GM23338 (cell line): ENCODE measurements at regions not wholly inside any gene's neighbourhood (a gene's known extent, or its start where the extent isn't known, plus 50 kb on each side); places are given as distances from the start of the nearest gene placed in this dataset.

Experiments used
- ATAC-seq: fragments of 200-7000 bp; cut with Tn5 transposase; 3 replicates; pipeline ENCODE4 v1.9.1; 2020
- DNase-seq: peaks from one replicate; pipeline ENCODE4 v3.0.0-alpha.2; 2015; ENCODE audit warnings: low spot score
- H2AFZ ChIP-seq: fragments of 200-600 bp; sonication (generic); 2 replicates; pipeline ENCODE4 v1.8.0; 2016; ENCODE audit warnings: antibody characterized with exemption, mild to moderate bottlenecking, moderate library complexity
- H3F3A ChIP-seq: fragments of 200-600 bp; sonication (generic); replicated peaks from 2 replicates; pipeline ENCODE4 v1.8.0; 2017; ENCODE audit warnings: antibody characterized with exemption, mixed run types, low read depth
- H3K27ac ChIP-seq: fragments of 200-600 bp; sonication (generic); 2 replicates; pipeline ENCODE4 v1.6.1; 2016; ENCODE audit warnings: low read depth
- H3K27me3 ChIP-seq: fragments of 200-600 bp; sonication (generic); 2 replicates; pipeline ENCODE4 v1.8.0; 2016; ENCODE audit warnings: mild to moderate bottlenecking, mixed run types, moderate library complexity; ENCODE audit not compliant: insufficient read depth
- H3K36me3 ChIP-seq: fragments of 200-600 bp; sonication (generic); 2 replicates; pipeline ENCODE4 v1.8.0; 2016; ENCODE audit warnings: mild to moderate bottlenecking; ENCODE audit not compliant: insufficient read depth
- H3K4me1 ChIP-seq: fragments of 200-600 bp; sonication (generic); 2 replicates; pipeline ENCODE4 v1.8.0; 2016; ENCODE audit warnings: mild to moderate bottlenecking, moderate library complexity; ENCODE audit not compliant: insufficient read depth
- H3K4me2 ChIP-seq: fragments of 200-600 bp; sonication (generic); 2 replicates; pipeline ENCODE4 v1.7.1; 2017; ENCODE audit warnings: mixed run types
- H3K4me3 ChIP-seq: fragments of 200-600 bp; sonication (generic); 2 replicates; pipeline ENCODE4 v1.6.1; 2016; ENCODE audit warnings: mixed run types
- H3K79me2 ChIP-seq: fragments of 200-600 bp; sonication (generic); replicated peaks from 2 replicates; pipeline ENCODE4 v1.8.0; 2017; ENCODE audit warnings: mild to moderate bottlenecking; ENCODE audit not compliant: insufficient read depth
- H3K9me2 ChIP-seq: fragments of 200-600 bp; sonication (generic); 2 replicates; pipeline ENCODE4 v1.8.0; 2017; ENCODE audit not compliant: insufficient read depth
- H4K20me1 ChIP-seq: fragments of 200-600 bp; sonication (generic); replicated peaks from 2 replicates; pipeline ENCODE4 v1.8.0; 2017; ENCODE audit warnings: mild to moderate bottlenecking; ENCODE audit not compliant: insufficient read depth
- H3K27ac Mint-ChIP-seq: 2 replicates; pipeline ENCODE4 v1.8.0; 2020; ENCODE audit warnings: inconsistent platforms, mild to moderate bottlenecking, moderate library complexity, mixed read lengths
- H3K27me3 Mint-ChIP-seq: 3 replicates; pipeline ENCODE4 v1.8.0; 2022; ENCODE audit warnings: low read depth, mild to moderate bottlenecking, moderate library complexity, mixed read lengths, inconsistent platforms; ENCODE audit not compliant: insufficient read depth, poor library complexity
- H3K36me3 Mint-ChIP-seq: 3 replicates; pipeline ENCODE4 v1.8.0; 2021; ENCODE audit warnings: low read depth, mild to moderate bottlenecking, inconsistent platforms, moderate library complexity, mixed read lengths
- H3K4me1 Mint-ChIP-seq: 3 replicates; pipeline ENCODE4 v1.8.0; 2020; ENCODE audit warnings: mild to moderate bottlenecking, inconsistent platforms, mixed read lengths
- H3K4me3 Mint-ChIP-seq: 3 replicates; pipeline ENCODE4 v1.8.0; 2021; ENCODE audit warnings: moderate library complexity, mild to moderate bottlenecking, inconsistent platforms, mixed read lengths
- H3K9me3 Mint-ChIP-seq: 3 replicates; pipeline ENCODE4 v1.8.0; 2020; ENCODE audit warnings: moderate library complexity, mild to moderate bottlenecking, inconsistent platforms, mixed read lengths
- CREB1 ChIP-seq: fragments of 250-450 bp; sonication (Bioruptor Pico); IDR thresholded peaks from 2 replicates; pipeline ENCODE4 v1.5.0; 2020; ENCODE audit warnings: low read depth, mild to moderate bottlenecking, moderate library complexity
- CTCF ChIP-seq, 2 experiments: fragments of 200-600 bp in 1 of 2; sonication (generic) in 1 of 2; conservative IDR thresholded peaks; 2 replicates each; pipeline versions ENCODE4 v1.5.1 to v1.6.1; 2016 to 2017; ENCODE audit warnings: antibody characterized with exemption in 2 of 2, low read depth in 2 of 2, mild to moderate bottlenecking in 2 of 2, moderate library complexity in 1 of 2
- JUNB ChIP-seq: IDR thresholded peaks from one replicate; pipeline ENCODE4 v1.6.1; 2016; ENCODE audit warnings: antibody characterized with exemption; ENCODE audit not compliant: unreplicated experiment
- ZNF114 ChIP-seq: fragments of 250-450 bp; sonication (Bioruptor Pico); IDR thresholded peaks from 2 replicates; pipeline ENCODE4 v1.5.0; 2020; ENCODE audit warnings: mild to moderate bottlenecking, moderate library complexity
- TF ChIP-seq, protein P1 (sequence below): IDR thresholded peaks from one replicate; pipeline ENCODE4 v1.6.1; 2018; ENCODE audit warnings: antibody characterized with exemption; ENCODE audit not compliant: unreplicated experiment

GRCh38 chr1:17915511-17916197 lies 160.5 kb downstream of the ACTL8 start:
- no peak overlapping the region for H3K27ac ChIP-seq
- no peaks in the 10 kb centered on the region for H3K27me3 ChIP-seq
- TF ChIP-seq CTCF (conservative IDR thresholded peaks at IDR 0.05; ENCODE audit: low read depth in 2 of 2) (peak in 1 of 2 experiments; percentile 32; a peak in 2 of 4 replicates), CREB1 (no peak)
- Mint-ChIP-seq H3K4me3 (no peak overlapping the region), H3K4me1 (peaks cover 12% of the 10 kb centered on the region), H3K27me3 (peaks cover 10% of the 10 kb centered on the region), H3K36me3 (no peaks in the 10 kb centered on the region), H3K9me3 (no peaks in the 10 kb centered on the region), H3K27ac (peak overlapping the region; percentile 7; the same call in 1 of the 2 replicates)
- H3K4me3 ChIP-seq, result no peak overlapping the region
- H4K20me1 ChIP-seq, result no peaks in the 10 kb centered on the region
- H3K79me2 ChIP-seq, result no peaks in the 10 kb centered on the region
- no peaks in the 10 kb centered on the region for H3F3A ChIP-seq
- DNase-seq (no peak), ATAC-seq (no peak)
- H3K4me1 ChIP-seq, result peaks cover 11% of the 10 kb centered on the region; the same call in 1 of the 2 replicates
- H3K36me3 ChIP-seq, result no peaks in the 10 kb centered on the region
- H2AFZ ChIP-seq, result no peak overlapping the region
- H3K9me2 ChIP-seq, result no peaks in the 10 kb centered on the region
- no peak overlapping the region for H3K4me2 ChIP-seq

DNA sequence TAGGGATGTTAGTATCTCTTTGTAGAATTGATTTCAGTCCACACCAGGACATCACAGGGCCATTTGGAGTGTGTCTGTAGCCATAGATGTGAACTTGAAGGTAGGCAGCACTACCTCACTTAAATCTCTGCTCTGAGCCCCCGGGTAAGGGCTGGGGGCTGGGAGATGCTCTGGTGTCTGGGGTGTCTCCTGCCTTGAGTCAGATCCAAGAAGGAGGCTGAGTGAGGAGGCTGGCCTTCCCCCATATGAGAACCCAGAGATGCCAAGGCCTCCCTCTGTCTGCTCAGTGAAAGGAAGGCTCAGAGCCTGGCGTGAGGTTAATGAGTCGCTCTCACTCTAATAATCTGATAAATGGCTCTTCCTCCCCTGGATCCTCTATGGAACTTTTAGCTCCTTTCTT lies 161.6 kb downstream of the ACTL8 start:
- Histone ChIP-seq H3K4me1 (peaks cover 10% of the 10 kb centered on the region; the same call in 1 of the 2 replicates), H3F3A (no peaks in the 10 kb centered on the region), H3K36me3 (no peaks in the 10 kb centered on the region), H3K79me2 (no peaks in the 10 kb centered on the region), H3K4me2 (no peak overlapping the region), H3K4me3 (no peak overlapping the region), H3K9me2 (no peaks in the 10 kb centered on the region), H4K20me1 (no peaks in the 10 kb centered on the region), H3K27ac (no peak overlapping the region), H2AFZ (no peak overlapping the region), H3K27me3 (no peaks in the 10 kb centered on the region)
- Mint-ChIP-seq H3K4me1 (peaks cover 15% of the 10 kb centered on the region), H3K27ac (no peak overlapping the region), H3K9me3 (no peaks in the 10 kb centered on the region), H3K27me3 (peaks cover 10% of the 10 kb centered on the region), H3K4me3 (no peak overlapping the region), H3K36me3 (no peaks in the 10 kb centered on the region)
- DNase-seq (no peak), ATAC-seq (no peak)
- TF ChIP-seq CREB1 (no peak), JUNB (no peak)

DNA sequence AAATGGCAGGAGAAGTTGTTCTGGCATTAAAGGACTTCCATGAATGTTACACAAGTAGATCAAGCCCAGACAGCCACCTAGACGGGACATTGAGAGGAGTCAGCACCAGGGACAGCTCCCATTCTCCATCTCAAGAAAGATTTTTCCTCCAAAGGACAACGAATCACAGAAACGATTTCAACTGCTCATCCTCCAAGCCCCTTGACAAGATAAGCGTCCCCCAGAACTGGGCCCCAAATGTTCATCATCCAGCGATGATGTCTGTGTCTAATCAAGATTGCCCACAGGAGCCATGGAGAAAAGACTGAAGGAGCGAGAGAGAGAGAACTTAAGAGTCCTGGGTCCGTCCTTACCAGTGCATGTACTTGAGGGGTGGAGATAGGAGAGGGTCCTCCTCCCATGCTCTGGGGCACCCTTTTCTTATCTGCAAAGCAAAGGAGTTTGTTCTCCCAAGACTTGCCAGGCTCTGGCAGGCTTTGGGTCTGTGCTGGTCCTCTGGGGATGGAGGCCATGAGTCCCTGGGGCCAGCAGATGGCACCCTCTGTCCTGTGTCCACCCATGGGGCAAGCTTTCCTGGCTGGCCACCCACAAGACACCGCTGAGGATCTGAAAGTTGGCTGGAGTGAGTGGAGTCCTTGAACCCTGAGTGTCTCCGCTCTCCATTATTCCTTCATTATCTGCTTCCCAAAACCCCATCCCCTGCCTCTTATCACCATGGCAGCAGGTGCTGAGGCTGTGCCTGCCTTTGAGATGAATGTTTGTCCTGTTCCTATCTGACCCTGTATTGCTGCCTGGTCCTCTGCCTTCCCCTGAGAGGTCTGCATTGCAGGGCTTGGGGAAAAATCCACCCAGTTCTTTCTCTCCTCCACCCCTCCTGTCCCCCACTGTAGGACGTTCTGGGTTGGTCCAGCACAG lies 164.6 kb downstream of the ACTL8 start:
- Mint-ChIP-seq H3K9me3 (no peaks in the 10 kb centered on the region), H3K4me1 (peaks cover 15% of the 10 kb centered on the region), H3K4me3 (no peak overlapping the region), H3K27ac (no peak overlapping the region), H3K36me3 (no peaks in the 10 kb centered on the region; the same call in 2 of the 3 replicates), H3K27me3 (peaks cover 16% of the 10 kb centered on the region)
- TF ChIP-seq, protein P1, sequence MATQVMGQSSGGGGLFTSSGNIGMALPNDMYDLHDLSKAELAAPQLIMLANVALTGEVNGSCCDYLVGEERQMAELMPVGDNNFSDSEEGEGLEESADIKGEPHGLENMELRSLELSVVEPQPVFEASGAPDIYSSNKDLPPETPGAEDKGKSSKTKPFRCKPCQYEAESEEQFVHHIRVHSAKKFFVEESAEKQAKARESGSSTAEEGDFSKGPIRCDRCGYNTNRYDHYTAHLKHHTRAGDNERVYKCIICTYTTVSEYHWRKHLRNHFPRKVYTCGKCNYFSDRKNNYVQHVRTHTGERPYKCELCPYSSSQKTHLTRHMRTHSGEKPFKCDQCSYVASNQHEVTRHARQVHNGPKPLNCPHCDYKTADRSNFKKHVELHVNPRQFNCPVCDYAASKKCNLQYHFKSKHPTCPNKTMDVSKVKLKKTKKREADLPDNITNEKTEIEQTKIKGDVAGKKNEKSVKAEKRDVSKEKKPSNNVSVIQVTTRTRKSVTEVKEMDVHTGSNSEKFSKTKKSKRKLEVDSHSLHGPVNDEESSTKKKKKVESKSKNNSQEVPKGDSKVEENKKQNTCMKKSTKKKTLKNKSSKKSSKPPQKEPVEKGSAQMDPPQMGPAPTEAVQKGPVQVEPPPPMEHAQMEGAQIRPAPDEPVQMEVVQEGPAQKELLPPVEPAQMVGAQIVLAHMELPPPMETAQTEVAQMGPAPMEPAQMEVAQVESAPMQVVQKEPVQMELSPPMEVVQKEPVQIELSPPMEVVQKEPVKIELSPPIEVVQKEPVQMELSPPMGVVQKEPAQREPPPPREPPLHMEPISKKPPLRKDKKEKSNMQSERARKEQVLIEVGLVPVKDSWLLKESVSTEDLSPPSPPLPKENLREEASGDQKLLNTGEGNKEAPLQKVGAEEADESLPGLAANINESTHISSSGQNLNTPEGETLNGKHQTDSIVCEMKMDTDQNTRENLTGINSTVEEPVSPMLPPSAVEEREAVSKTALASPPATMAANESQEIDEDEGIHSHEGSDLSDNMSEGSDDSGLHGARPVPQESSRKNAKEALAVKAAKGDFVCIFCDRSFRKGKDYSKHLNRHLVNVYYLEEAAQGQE, result peak; percentile 86
- TF ChIP-seq CTCF (conservative IDR thresholded peaks at IDR 0.05; ENCODE audit: low read depth in 2 of 2) (peak; percentile 68 to 89), ZNF114 (no peak)
- no peaks in the 10 kb centered on the region for H3K36me3 ChIP-seq
- no peaks in the 10 kb centered on the region for H3F3A ChIP-seq
- ATAC-seq, result peak; percentile 83
- H3K79me2 ChIP-seq, result no peaks in the 10 kb centered on the region
- H3K9me2 ChIP-seq, result no peaks in the 10 kb centered on the region
- peaks cover 10% of the 10 kb centered on the region; the same call in 1 of the 2 replicates for H3K4me1 ChIP-seq
- no peaks in the 10 kb centered on the region for H3K27me3 ChIP-seq
- H2AFZ ChIP-seq, result no peak overlapping the region
- no peak overlapping the region for H3K4me3 ChIP-seq
- no peak overlapping the region for H3K27ac ChIP-seq
- peak; percentile 81 for DNase-seq
- H3K4me2 ChIP-seq, result no peak overlapping the region
- no peaks in the 10 kb centered on the region for H4K20me1 ChIP-seq
